ENCODE measurements at regions not wholly inside any gene's neighbourhood (a gene's known extent, or its start where the extent isn't known, plus 50 kb on each side); places are given as distances from the start of the nearest gene placed in this dataset.
"Not testable (repeated sequence)": the region's sequence is repeated elsewhere in the genome, so short reads cannot be mapped to it uniquely, and the experiment has no call there.

DNA sequence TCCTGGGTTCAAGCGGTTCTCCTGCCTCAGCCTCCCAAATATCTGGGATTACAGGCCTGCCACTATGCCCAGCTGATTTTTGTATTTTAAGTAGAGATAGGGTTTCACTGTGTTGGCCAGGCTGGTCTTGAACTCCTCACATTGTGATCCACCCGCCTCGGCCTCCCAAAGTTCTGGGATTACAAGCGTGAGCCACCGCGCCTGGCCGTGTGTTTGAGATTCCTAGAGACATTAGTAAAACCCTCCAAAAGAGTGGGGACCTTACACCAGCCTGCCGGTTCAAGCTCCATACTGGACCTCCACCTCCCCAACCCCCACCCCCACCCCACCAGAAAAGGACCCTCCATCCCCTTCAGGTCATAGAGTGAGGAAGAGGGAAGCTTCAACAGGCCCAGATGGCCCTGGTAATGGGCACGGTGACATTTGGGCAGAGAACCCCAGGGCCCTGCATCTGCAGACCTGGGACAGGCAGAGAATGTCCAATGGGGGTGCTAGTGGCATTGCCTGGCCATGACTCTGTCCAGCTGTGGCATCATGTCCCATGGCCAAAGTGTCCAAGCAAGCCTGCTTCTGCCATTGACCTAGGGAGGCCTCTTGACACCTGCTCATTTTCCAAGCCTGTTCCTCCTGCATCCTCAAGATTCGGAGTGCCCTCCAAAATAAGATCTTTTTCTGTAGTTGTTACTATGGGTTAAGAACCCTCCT is 108.9 kb upstream of the KLF13 start:
- no peaks in the 10 kb centered on the region for H3K9me3 ChIP-seq (ENCODE audit: low read length)
- no peak overlapping the region for H3K9ac ChIP-seq (ENCODE audit: low read length)
- H2AFZ ChIP-seq (ENCODE audit: low read length): no peak overlapping the region
- peaks cover 41% of the 10 kb centered on the region for H3K4me1 ChIP-seq (ENCODE audit: low read length)
- DNase-seq: no peak
- no peaks in the 10 kb centered on the region for H4K20me1 ChIP-seq (ENCODE audit: insufficient read depth, low read depth, low read length)
- H3K9me2 ChIP-seq (replicated peaks; ENCODE audit: insufficient read depth, low read length): no peaks in the 10 kb centered on the region
- H3K4me2 ChIP-seq (ENCODE audit: low read depth, low read length, poor library complexity, severe bottlenecking): no peak overlapping the region
- no peak overlapping the region for H3K4me3 ChIP-seq (ENCODE audit: low read length)
- H3K27ac ChIP-seq (ENCODE audit: low read length): peak overlapping the region; percentile 92
- H3K27me3 ChIP-seq (ENCODE audit: low read length): no peaks in the 10 kb centered on the region
- no peaks in the 10 kb centered on the region for H3K36me3 ChIP-seq (ENCODE audit: insufficient read depth, low read length)
- no peaks in the 10 kb centered on the region for H3K79me2 ChIP-seq (ENCODE audit: low read length)

- Histone ChIP-seq H3K4me1 (ENCODE audit: low read length) (peaks cover 52% of the 10 kb centered on the region), H3K27ac (ENCODE audit: low read length) (peak overlapping the region; percentile 71), H3K79me2 (ENCODE audit: low read length) (no peaks in the 10 kb centered on the region), H3K4me3 (ENCODE audit: low read length) (no peak overlapping the region), H3K27me3 (ENCODE audit: low read length) (no peaks in the 10 kb centered on the region), H2AFZ (ENCODE audit: low read length) (no peak overlapping the region), H3K9ac (ENCODE audit: low read length) (no peak overlapping the region), H3K9me3 (ENCODE audit: low read length) (no peaks in the 10 kb centered on the region), H3K36me3 (ENCODE audit: insufficient read depth, low read length) (no peaks in the 10 kb centered on the region; the same call in 1 of the 2 replicates), H3K4me2 (ENCODE audit: low read depth, low read length, poor library complexity, severe bottlenecking) (no peak overlapping the region), H3K9me2 (replicated peaks; ENCODE audit: insufficient read depth, low read length) (no peaks in the 10 kb centered on the region), H4K20me1 (ENCODE audit: insufficient read depth, low read depth, low read length) (no peaks in the 10 kb centered on the region; the same call in 1 of the 2 replicates)
- no peak for DNase-seq
Observed at GRCh38 chr15:31219221-31219620, 107.4 kb upstream of the KLF13 start.

- Histone ChIP-seq H3K4me2 (ENCODE audit: low read depth, low read length, poor library complexity, severe bottlenecking) (no peak overlapping the region), H3K9me3 (ENCODE audit: low read length) (no peaks in the 10 kb centered on the region), H3K79me2 (ENCODE audit: low read length) (peaks cover under 1% of the 10 kb centered on the region; the same call in 1 of the 2 replicates), H3K27ac (ENCODE audit: low read length) (peak overlapping the region; percentile 13; the same call in 1 of the 2 replicates), H3K36me3 (ENCODE audit: insufficient read depth, low read length) (peaks cover 5% of the 10 kb centered on the region), H2AFZ (ENCODE audit: low read length) (no peak overlapping the region), H3K4me3 (ENCODE audit: low read length) (no peak overlapping the region), H3K27me3 (ENCODE audit: low read length) (no peaks in the 10 kb centered on the region), H3K9me2 (replicated peaks; ENCODE audit: insufficient read depth, low read length) (no peaks in the 10 kb centered on the region), H3K9ac (ENCODE audit: low read length) (no peak overlapping the region), H3K4me1 (ENCODE audit: low read length) (peaks cover 41% of the 10 kb centered on the region), H4K20me1 (ENCODE audit: insufficient read depth, low read depth, low read length) (no peaks in the 10 kb centered on the region; the same call in 1 of the 2 replicates)
- DNase-seq: no peak
Observed at GRCh38 chr15:31221936-31222515, 104.6 kb upstream of the KLF13 start.

DNA sequence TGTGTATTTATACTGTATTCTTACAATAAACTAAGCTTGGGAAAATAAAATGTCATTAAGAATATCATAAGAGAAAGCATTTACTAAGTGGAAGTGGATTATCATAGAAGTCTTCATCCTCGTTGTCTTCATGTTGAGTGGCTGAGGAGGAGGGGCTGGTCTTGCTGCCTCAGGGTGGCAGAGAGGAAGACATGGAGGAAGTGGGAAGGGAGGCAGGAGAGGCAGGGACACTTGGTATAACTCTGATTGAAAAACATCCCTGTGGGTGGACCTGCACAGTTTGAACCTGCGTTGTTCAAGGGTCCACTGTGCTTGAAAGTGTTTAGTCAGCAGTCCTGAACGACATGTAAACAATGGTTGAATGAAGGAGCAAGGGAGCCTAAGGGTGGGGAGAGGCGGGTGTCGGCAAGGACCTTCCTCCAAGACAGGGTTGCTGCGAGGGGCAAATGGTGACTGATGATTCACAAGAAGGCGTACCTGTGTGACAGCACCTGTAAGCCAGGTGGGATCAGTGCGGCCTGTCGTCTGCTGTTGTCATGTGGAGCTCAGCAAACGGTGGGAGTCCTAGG is 103.8 kb upstream of the KLF13 start:
- Histone ChIP-seq H3K4me2 (ENCODE audit: low read depth, low read length, poor library complexity, severe bottlenecking) (no peak overlapping the region), H4K20me1 (ENCODE audit: insufficient read depth, low read depth, low read length) (no peaks in the 10 kb centered on the region; the same call in 1 of the 2 replicates), H2AFZ (ENCODE audit: low read length) (no peak overlapping the region), H3K27ac (ENCODE audit: low read length) (peak overlapping the region; percentile 13; the same call in 1 of the 2 replicates), H3K9ac (ENCODE audit: low read length) (no peak overlapping the region), H3K36me3 (ENCODE audit: insufficient read depth, low read length) (peaks cover 12% of the 10 kb centered on the region), H3K27me3 (ENCODE audit: low read length) (no peaks in the 10 kb centered on the region), H3K79me2 (ENCODE audit: low read length) (peaks cover 5% of the 10 kb centered on the region; the same call in 1 of the 2 replicates), H3K9me2 (replicated peaks; ENCODE audit: insufficient read depth, low read length) (no peaks in the 10 kb centered on the region), H3K4me1 (ENCODE audit: low read length) (peaks cover 45% of the 10 kb centered on the region), H3K9me3 (ENCODE audit: low read length) (no peaks in the 10 kb centered on the region), H3K4me3 (ENCODE audit: low read length) (no peak overlapping the region)
- DNase-seq: no peak

GRCh38 chr15:31223478-31224350 is 102.9 kb upstream of the KLF13 start:
- no peak overlapping the region for H3K9ac ChIP-seq (ENCODE audit: low read length)
- H3K79me2 ChIP-seq (ENCODE audit: low read length): peaks cover 5% of the 10 kb centered on the region; the same call in 1 of the 2 replicates
- H3K27ac ChIP-seq (ENCODE audit: low read length): no peak overlapping the region
- H4K20me1 ChIP-seq (ENCODE audit: insufficient read depth, low read depth, low read length): no peaks in the 10 kb centered on the region; the same call in 1 of the 2 replicates
- H3K9me3 ChIP-seq (ENCODE audit: low read length): no peaks in the 10 kb centered on the region
- no peak overlapping the region for H3K4me3 ChIP-seq (ENCODE audit: low read length)
- DNase-seq: no peak
- H3K27me3 ChIP-seq (ENCODE audit: low read length): no peaks in the 10 kb centered on the region
- peaks cover 46% of the 10 kb centered on the region for H3K4me1 ChIP-seq (ENCODE audit: low read length)
- H3K9me2 ChIP-seq (replicated peaks; ENCODE audit: insufficient read depth, low read length): no peaks in the 10 kb centered on the region
- H2AFZ ChIP-seq (ENCODE audit: low read length): no peak overlapping the region
- no peak overlapping the region for H3K4me2 ChIP-seq (ENCODE audit: low read depth, low read length, poor library complexity, severe bottlenecking)
- peaks cover 12% of the 10 kb centered on the region for H3K36me3 ChIP-seq (ENCODE audit: insufficient read depth, low read length)

DNA sequence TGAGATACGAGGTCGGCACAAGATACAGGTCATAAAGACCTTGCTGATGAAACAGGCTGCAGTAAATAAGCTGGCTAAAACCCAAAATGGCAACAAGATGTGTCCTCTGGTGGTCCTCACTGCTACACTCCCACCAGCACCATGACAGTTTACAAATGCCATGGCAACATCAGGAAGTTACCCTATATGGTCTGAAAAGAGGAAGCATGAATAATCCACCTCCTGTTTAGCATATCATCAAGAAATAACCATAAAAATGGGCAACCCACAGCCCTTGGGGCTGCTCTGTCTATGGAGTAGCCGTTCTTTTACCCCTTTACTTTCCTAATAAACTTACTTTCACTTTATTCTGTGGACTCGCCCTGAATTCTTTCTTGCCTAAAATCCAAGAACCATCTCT is 102.0 kb upstream of the KLF13 start:
- H3K79me2 ChIP-seq (ENCODE audit: low read length); H3K9ac ChIP-seq (ENCODE audit: low read length); H3K9me3 ChIP-seq (ENCODE audit: low read length); H3K4me2 ChIP-seq (ENCODE audit: low read depth, low read length, poor library complexity, severe bottlenecking); H3K9me2 ChIP-seq (replicated peaks; ENCODE audit: insufficient read depth, low read length); H3K4me3 ChIP-seq (ENCODE audit: low read length); H2AFZ ChIP-seq (ENCODE audit: low read length); H3K27me3 ChIP-seq (ENCODE audit: low read length); H4K20me1 ChIP-seq (ENCODE audit: insufficient read depth, low read depth, low read length): not testable (repeated sequence)
- Histone ChIP-seq H3K27ac (ENCODE audit: low read length) (peak overlapping the region; percentile 44), H3K36me3 (ENCODE audit: insufficient read depth, low read length) (peaks cover 12% of the 10 kb centered on the region), H3K4me1 (ENCODE audit: low read length) (peaks cover 53% of the 10 kb centered on the region)
- DNase-seq: peak; percentile 77

DNA sequence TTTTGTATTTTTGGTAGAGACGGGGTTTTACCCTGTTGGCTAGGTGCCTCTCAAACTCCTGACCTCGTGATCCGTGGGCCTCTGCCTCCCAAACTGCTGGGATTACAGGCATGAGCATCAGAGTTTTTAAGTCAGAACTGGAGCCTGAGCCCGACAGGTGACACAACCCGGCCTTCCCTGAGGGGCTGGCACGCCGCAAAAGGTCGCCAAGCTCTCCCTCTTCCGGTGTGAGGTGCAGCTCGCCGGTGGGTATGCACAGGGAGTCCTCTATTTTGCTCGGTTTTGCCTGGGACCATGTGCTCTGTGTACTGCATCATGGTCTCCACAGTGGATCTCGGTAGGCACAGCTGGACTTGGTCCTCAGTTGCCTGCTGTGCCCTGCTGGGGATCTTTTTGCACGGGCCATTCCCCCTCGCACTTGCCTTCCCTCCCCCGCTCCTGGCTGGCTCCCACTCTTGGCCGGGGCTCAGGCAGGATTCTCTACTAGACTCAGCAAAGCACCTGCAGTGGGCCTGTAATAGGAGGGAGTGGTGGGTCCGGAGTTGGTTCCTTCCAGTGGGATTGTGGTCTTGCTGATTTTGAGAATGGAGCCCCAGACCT is 101.2 kb upstream of the KLF13 start:
- H3K27me3 ChIP-seq (ENCODE audit: low read length): no peaks in the 10 kb centered on the region
- peak overlapping the region; percentile 44 for H3K27ac ChIP-seq (ENCODE audit: low read length)
- no peak overlapping the region for H3K4me2 ChIP-seq (ENCODE audit: low read depth, low read length, poor library complexity, severe bottlenecking)
- H3K4me1 ChIP-seq (ENCODE audit: low read length): peaks cover 61% of the 10 kb centered on the region
- no peak overlapping the region for H3K4me3 ChIP-seq (ENCODE audit: low read length)
- H2AFZ ChIP-seq (ENCODE audit: low read length): no peak overlapping the region
- H3K79me2 ChIP-seq (ENCODE audit: low read length): peaks cover 5% of the 10 kb centered on the region; the same call in 1 of the 2 replicates
- no peaks in the 10 kb centered on the region; the same call in 1 of the 2 replicates for H4K20me1 ChIP-seq (ENCODE audit: insufficient read depth, low read depth, low read length)
- H3K9ac ChIP-seq (ENCODE audit: low read length): no peak overlapping the region
- no peaks in the 10 kb centered on the region for H3K9me3 ChIP-seq (ENCODE audit: low read length)
- no peak for DNase-seq
- H3K36me3 ChIP-seq (ENCODE audit: insufficient read depth, low read length): peaks cover 12% of the 10 kb centered on the region
- no peaks in the 10 kb centered on the region for H3K9me2 ChIP-seq (replicated peaks; ENCODE audit: insufficient read depth, low read length)
